IMR-90 (cell line): ENCODE measurements at regions not wholly inside any gene's neighbourhood (a gene's known extent, or its start where the extent isn't known, plus 50 kb on each side); places are given as distances from the start of the nearest gene placed in this dataset.

Source experiments
- ATAC-seq: fragments of 200-7000 bp; cut with Tn5 transposase; 2 replicates; pipeline ENCODE4 v1.9.1; 2020; ENCODE audit warnings: low read depth, mild to moderate bottlenecking, moderate library complexity
- BruUV-seq: library from RNA; stranded (reverse); fragments of 400-500 nt; replicated peaks from 2 replicates; lab custom pipeline; 2021; lab: Mats Ljungman, UMichigan
- CTCF ChIA-PET: fragments of 300-600 bp; formaldehyde crosslinking; extraction: SDS; loops from one replicate; lab custom pipeline; 2021; ENCODE audit warnings: antibody characterized with exemption; lab: Yijun Ruan, JAX
- POLR2A ChIA-PET: fragments of 300-600 bp; sonication (Branson Sonifier 250); formaldehyde crosslinking; loops from one replicate; lab custom pipeline; 2022; ENCODE audit warnings: antibody characterized with exemption; ENCODE audit not compliant: unreplicated experiment; lab: Charles Lee
- DNase-seq: peaks from one replicate; pipeline ENCODE4 v3.0.0; 2013
- H2AFZ ChIP-seq: replicated peaks from 2 replicates; pipeline ENCODE3; 2013; ENCODE audit warnings: low read length, mild to moderate bottlenecking; ENCODE audit not compliant: poor library complexity
- H2AK5ac ChIP-seq: 2 replicates; pipeline ENCODE4 v1.6.1; 2013; ENCODE audit warnings: low read depth, low read length, inconsistent platforms
- H2AK9ac ChIP-seq: replicated peaks from 2 replicates; pipeline ENCODE3; 2013; ENCODE audit warnings: mild to moderate bottlenecking, low read depth, low read length, moderate library complexity; ENCODE audit not compliant: poor library complexity
- H2BK120ac ChIP-seq: 2 replicates; pipeline ENCODE4 v1.6.1; 2013; ENCODE audit warnings: low read depth, low read length, inconsistent platforms
- H2BK15ac ChIP-seq: 3 replicates; pipeline ENCODE4 v1.6.1; 2013; ENCODE audit warnings: low read depth, low read length, inconsistent platforms
- H2BK20ac ChIP-seq: 2 replicates; pipeline ENCODE4 v1.6.1; 2013; ENCODE audit warnings: low read depth, mild to moderate bottlenecking, inconsistent platforms, low read length, moderate library complexity
- H2BK5ac ChIP-seq: 2 replicates; pipeline ENCODE4 v1.6.1; 2013; ENCODE audit warnings: mild to moderate bottlenecking, low read depth, low read length, inconsistent platforms; ENCODE audit not compliant: poor library complexity, severe bottlenecking
- H3K14ac ChIP-seq: replicated peaks from 2 replicates; pipeline ENCODE4 v1.6.1; 2013; ENCODE audit warnings: low read depth, low read length, inconsistent platforms
- H3K18ac ChIP-seq: 2 replicates; pipeline ENCODE4 v1.6.1; 2013; ENCODE audit warnings: low read depth, low read length, control low read depth
- H3K23ac ChIP-seq: 2 replicates; pipeline ENCODE4 v1.6.1; 2013; ENCODE audit warnings: low read depth, low read length, inconsistent platforms
- H3K27ac ChIP-seq: 2 replicates; pipeline ENCODE4 v1.5.1; 2013; ENCODE audit warnings: mild to moderate bottlenecking, control low read depth, low read length; ENCODE audit not compliant: insufficient read depth
- H3K27me3 ChIP-seq: 2 replicates; pipeline ENCODE4 v1.6.1; 2013; ENCODE audit warnings: low read length; ENCODE audit not compliant: control insufficient read depth, insufficient read depth
- H3K36me3 ChIP-seq: 2 replicates; pipeline ENCODE4 v1.6.1; 2013; ENCODE audit warnings: low read length, mixed read lengths; ENCODE audit not compliant: control insufficient read depth, insufficient read depth
- H3K4ac ChIP-seq: 2 replicates; pipeline ENCODE4 v1.6.1; 2013; ENCODE audit warnings: low read depth, low read length, inconsistent platforms
- H3K4me1 ChIP-seq: 2 replicates; pipeline ENCODE4 v1.6.1; 2013; ENCODE audit warnings: low read length, mixed read lengths; ENCODE audit not compliant: control insufficient read depth, insufficient read depth
- H3K4me2 ChIP-seq: 2 replicates; pipeline ENCODE4 v1.6.1; 2013; ENCODE audit warnings: low read depth, mild to moderate bottlenecking, control low read depth, low read length, moderate library complexity
- H3K4me3 ChIP-seq: 2 replicates; pipeline ENCODE4 v1.5.1; 2013; ENCODE audit warnings: low read depth, mild to moderate bottlenecking, control low read depth, low read length, moderate library complexity; ENCODE audit not compliant: insufficient read depth
- H3K56ac ChIP-seq: 2 replicates; pipeline ENCODE4 v1.6.1; 2013; ENCODE audit warnings: low read length, inconsistent platforms; ENCODE audit not compliant: insufficient read depth; ENCODE audit errors: extremely low read depth
- H3K79me1 ChIP-seq, 2 experiments: 2 replicates each; pipeline ENCODE4 v1.6.1; 2013; ENCODE audit warnings: low read length in 2 of 2, inconsistent platforms in 1 of 2, low read depth in 1 of 2
- H3K9ac ChIP-seq: 2 replicates; pipeline ENCODE4 v1.6.1; 2013; ENCODE audit warnings: low read depth, low read length, control low read depth
- H3K9me1 ChIP-seq: 2 replicates; pipeline ENCODE4 v1.6.1; 2013; ENCODE audit warnings: low read length, inconsistent platforms; ENCODE audit not compliant: insufficient read depth
- H3K9me3 ChIP-seq: 2 replicates; pipeline ENCODE4 v1.6.1; 2013; ENCODE audit warnings: low read length; ENCODE audit not compliant: control insufficient read depth, insufficient read depth
- H4K20me1 ChIP-seq: 2 replicates; pipeline ENCODE4 v1.6.1; 2013; ENCODE audit warnings: low read length, inconsistent platforms; ENCODE audit not compliant: insufficient read depth
- H4K5ac ChIP-seq: 2 replicates; pipeline ENCODE4 v1.6.1; 2013; ENCODE audit warnings: mild to moderate bottlenecking, low read depth, low read length, control low read depth
- H4K8ac ChIP-seq, 2 experiments: 2 replicates each; pipeline ENCODE4 v1.6.1; 2013; ENCODE audit warnings: low read depth in 2 of 2, low read length in 2 of 2, control low read depth in 1 of 2, inconsistent platforms in 1 of 2
- H4K91ac ChIP-seq: 2 replicates; pipeline ENCODE4 v1.6.1; 2013; ENCODE audit warnings: low read depth, low read length, inconsistent platforms; ENCODE audit not compliant: insufficient read depth
- BHLHE40 ChIP-seq: fragments of 150-350 bp; IDR thresholded peaks from 2 replicates; pipeline ENCODE4 v1.6.1; 2016; ENCODE audit warnings: mild to moderate bottlenecking, low read depth, low read length
- CEBPB ChIP-seq: IDR thresholded peaks from 2 replicates; pipeline ENCODE4 v1.6.1; 2012; ENCODE audit warnings: low read depth, low read length, improper control_type of control experiment
- FOS ChIP-seq: fragments of 150-350 bp; IDR thresholded peaks from 2 replicates; pipeline ENCODE4 v1.6.1; 2016; ENCODE audit warnings: low read depth, low read length
- MAFK ChIP-seq: IDR thresholded peaks from 2 replicates; pipeline ENCODE4 v1.6.1; 2012; ENCODE audit warnings: low read depth, low read length, improper control_type of control experiment
- MAZ ChIP-seq: IDR thresholded peaks from 2 replicates; pipeline ENCODE4 v1.6.1; 2012; ENCODE audit warnings: low read depth, mild to moderate bottlenecking, low read length, improper control_type of control experiment, moderate library complexity, borderline replicate concordance
- MXI1 ChIP-seq: IDR thresholded peaks from 2 replicates; pipeline ENCODE4 v1.6.1; 2012; ENCODE audit warnings: low read depth, mild to moderate bottlenecking, low read length, moderate library complexity, borderline replicate concordance
- NFE2L2 ChIP-seq: fragments of 150-350 bp; IDR thresholded peaks from 2 replicates; pipeline ENCODE4 v1.6.1; 2016; ENCODE audit warnings: low read depth, mild to moderate bottlenecking, low read length
- POLR2A ChIP-seq: IDR thresholded peaks from 2 replicates; pipeline ENCODE4 v1.6.1; 2012; ENCODE audit warnings: mild to moderate bottlenecking, low read depth, low read length
- RCOR1 ChIP-seq: IDR thresholded peaks from 2 replicates; pipeline ENCODE4 v1.6.1; 2012; ENCODE audit warnings: mild to moderate bottlenecking, low read length, improper control_type of control experiment; ENCODE audit not compliant: insufficient replicate concordance
- RFX5 ChIP-seq: IDR thresholded peaks from 2 replicates; pipeline ENCODE4 v1.8.0; 2012; ENCODE audit warnings: low read depth, mild to moderate bottlenecking, low read length, moderate library complexity
- SMC3 ChIP-seq: fragments of 150-350 bp; IDR thresholded peaks from 2 replicates; pipeline ENCODE4 v1.6.1; 2016; ENCODE audit warnings: low read depth, mild to moderate bottlenecking, antibody characterized with exemption, low read length, moderate library complexity
- WGBS, 2 experiments: methylation state at CpG; one replicate each; pipeline versions ENCODE4 v1.1.5 to v1.1.7; 2013; ENCODE audit warnings: missing lambda C conversion rate in 2 of 2; ENCODE audit not compliant: insufficient read length in 1 of 2; ENCODE audit errors: extremely low coverage in 2 of 2; 5-methylcytosine and 5-hydroxymethylcytosine counted together
- dilution Hi-C: fragments of 300-500 bp; cut with HindIII; formaldehyde crosslinking; loops from one replicate; pipeline ENCODE4 v1.14.3; 2018; ENCODE audit warnings: low sequenced_read_pairs; ENCODE audit not compliant: unreplicated experiment
- in situ Hi-C: fragments of 300-500 bp; cut with MboI; formaldehyde crosslinking; loops from 3 replicates; pipeline ENCODE4 v1.14.3; 2019; ENCODE audit warnings: low sequenced_read_pairs, inconsistent platforms, mixed read lengths
- intact Hi-C: fragments of 100-400 bp; cut with micrococcal nuclease; formaldehyde crosslinking; loops from 2 replicates; pipeline ENCODE4 v1.10.0; 2022
- TF ChIP-seq, protein P1 (sequence below): fragments of 150-350 bp; IDR thresholded peaks from 2 replicates; pipeline ENCODE4 v1.6.1; 2017; ENCODE audit warnings: mild to moderate bottlenecking, antibody characterized with exemption, low read length, low read depth
- TF ChIP-seq, protein P2 (sequence below): conservative IDR thresholded peaks from 2 replicates; pipeline ENCODE4 v1.5.1; 2012; ENCODE audit warnings: mild to moderate bottlenecking, low read depth, low read length, improper control_type of control experiment
- TF ChIP-seq, protein P3 (sequence below): fragments of 150-350 bp; IDR thresholded peaks from 2 replicates; pipeline ENCODE4 v1.6.1; 2016; ENCODE audit warnings: low read depth, mild to moderate bottlenecking, low read length, moderate library complexity, borderline replicate concordance

DNA sequence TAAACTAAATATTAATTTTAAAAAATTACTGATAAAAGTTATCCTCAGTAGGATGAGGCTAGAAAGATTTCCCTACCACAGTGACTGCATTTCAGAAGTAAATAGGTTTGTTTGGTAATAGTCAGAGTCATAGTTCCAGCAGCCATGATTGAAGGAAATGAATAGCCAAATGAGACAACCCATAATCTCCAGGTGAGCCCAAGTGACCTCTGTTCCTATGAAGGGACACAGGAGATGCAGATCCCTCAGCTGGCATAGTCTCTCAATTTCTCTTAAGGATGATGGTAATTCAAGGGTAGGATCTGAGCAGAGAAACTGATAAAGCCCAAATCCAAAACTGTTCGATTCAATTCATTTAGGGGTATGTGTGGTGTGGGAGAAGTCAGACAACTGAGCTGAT, 461.8 kb downstream of the RAP2B start:
- Histone ChIP-seq H3K23ac (no peak overlapping the region), H3K36me3 (no peaks in the 10 kb centered on the region), H3K4me2 (no peak overlapping the region), H2AFZ (no peak overlapping the region), H4K8ac (no peak overlapping the region), H3K27me3 (no peaks in the 10 kb centered on the region; the same call in 1 of the 2 replicates), H4K20me1 (no peaks in the 10 kb centered on the region), H2BK20ac (no peak overlapping the region), H3K27ac (no peak overlapping the region), H4K91ac (no peak overlapping the region), H3K4me3 (no peak overlapping the region), H3K79me1 (no peaks in the 10 kb centered on the region), H2AK9ac (no peak overlapping the region), H2AK5ac (no peak overlapping the region), H3K9me3 (no peaks in the 10 kb centered on the region), H3K9ac (no peak overlapping the region), H3K18ac (no peak overlapping the region), H3K9me1 (no peaks in the 10 kb centered on the region), H3K4me1 (no peaks in the 10 kb centered on the region), H2BK5ac (no peak overlapping the region), H4K5ac (no peak overlapping the region), H3K14ac (no peak overlapping the region), H3K4ac (no peak overlapping the region), H3K56ac (no peak overlapping the region), H2BK120ac (no peak overlapping the region), H2BK15ac (no peak overlapping the region)
- TF ChIP-seq BHLHE40, result no peak
- TF ChIP-seq, protein P1, sequence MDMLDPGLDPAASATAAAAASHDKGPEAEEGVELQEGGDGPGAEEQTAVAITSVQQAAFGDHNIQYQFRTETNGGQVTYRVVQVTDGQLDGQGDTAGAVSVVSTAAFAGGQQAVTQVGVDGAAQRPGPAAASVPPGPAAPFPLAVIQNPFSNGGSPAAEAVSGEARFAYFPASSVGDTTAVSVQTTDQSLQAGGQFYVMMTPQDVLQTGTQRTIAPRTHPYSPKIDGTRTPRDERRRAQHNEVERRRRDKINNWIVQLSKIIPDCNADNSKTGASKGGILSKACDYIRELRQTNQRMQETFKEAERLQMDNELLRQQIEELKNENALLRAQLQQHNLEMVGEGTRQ, result no peak
- TF ChIP-seq MAZ, result no peak
- no peak for TF ChIP-seq MAFK
- no peak for TF ChIP-seq SMC3
- TF ChIP-seq RFX5, result no peak
- TF ChIP-seq FOS, result no peak
- TF ChIP-seq MXI1, result no peak
- TF ChIP-seq, protein P2, sequence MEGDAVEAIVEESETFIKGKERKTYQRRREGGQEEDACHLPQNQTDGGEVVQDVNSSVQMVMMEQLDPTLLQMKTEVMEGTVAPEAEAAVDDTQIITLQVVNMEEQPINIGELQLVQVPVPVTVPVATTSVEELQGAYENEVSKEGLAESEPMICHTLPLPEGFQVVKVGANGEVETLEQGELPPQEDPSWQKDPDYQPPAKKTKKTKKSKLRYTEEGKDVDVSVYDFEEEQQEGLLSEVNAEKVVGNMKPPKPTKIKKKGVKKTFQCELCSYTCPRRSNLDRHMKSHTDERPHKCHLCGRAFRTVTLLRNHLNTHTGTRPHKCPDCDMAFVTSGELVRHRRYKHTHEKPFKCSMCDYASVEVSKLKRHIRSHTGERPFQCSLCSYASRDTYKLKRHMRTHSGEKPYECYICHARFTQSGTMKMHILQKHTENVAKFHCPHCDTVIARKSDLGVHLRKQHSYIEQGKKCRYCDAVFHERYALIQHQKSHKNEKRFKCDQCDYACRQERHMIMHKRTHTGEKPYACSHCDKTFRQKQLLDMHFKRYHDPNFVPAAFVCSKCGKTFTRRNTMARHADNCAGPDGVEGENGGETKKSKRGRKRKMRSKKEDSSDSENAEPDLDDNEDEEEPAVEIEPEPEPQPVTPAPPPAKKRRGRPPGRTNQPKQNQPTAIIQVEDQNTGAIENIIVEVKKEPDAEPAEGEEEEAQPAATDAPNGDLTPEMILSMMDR, result no peak
- no peak for TF ChIP-seq POLR2A
- no peak for TF ChIP-seq CEBPB
- TF ChIP-seq, protein P3, sequence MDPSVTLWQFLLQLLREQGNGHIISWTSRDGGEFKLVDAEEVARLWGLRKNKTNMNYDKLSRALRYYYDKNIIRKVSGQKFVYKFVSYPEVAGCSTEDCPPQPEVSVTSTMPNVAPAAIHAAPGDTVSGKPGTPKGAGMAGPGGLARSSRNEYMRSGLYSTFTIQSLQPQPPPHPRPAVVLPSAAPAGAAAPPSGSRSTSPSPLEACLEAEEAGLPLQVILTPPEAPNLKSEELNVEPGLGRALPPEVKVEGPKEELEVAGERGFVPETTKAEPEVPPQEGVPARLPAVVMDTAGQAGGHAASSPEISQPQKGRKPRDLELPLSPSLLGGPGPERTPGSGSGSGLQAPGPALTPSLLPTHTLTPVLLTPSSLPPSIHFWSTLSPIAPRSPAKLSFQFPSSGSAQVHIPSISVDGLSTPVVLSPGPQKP, result no peak
- no peak for TF ChIP-seq RCOR1
- TF ChIP-seq NFE2L2, result no peak
- CTCF ChIA-PET, result no interaction called here
- ATAC-seq (no peak), DNase-seq (no peak)
- dilution Hi-C loops (no loop called here), in situ Hi-C loops (no loop called here), intact Hi-C loops (no loop called here)
- whole genome bisulfite sequencing, 2 experiments, result no CpG with 5 or more reads among the region's 1 CpG
- POLR2A ChIA-PET, result no interaction called here
- no TSS peak for BruUV-seq
